ENCODE measurements at regions not wholly inside any gene's neighbourhood (a gene's known extent, or its start where the extent isn't known, plus 50 kb on each side); places are given as distances from the start of the nearest gene placed in this dataset.

GRCh38 chr12:31906557-31907301 is 52.5 kb upstream of the RESF1 start:
- TF ChIP-seq EZH2 (IDR thresholded peaks at IDR 0.05; ENCODE audit: borderline replicate concordance, insufficient read depth, low read depth, low read length, poor library complexity, severe bottlenecking) (no peak), CTCF (IDR thresholded peaks at IDR 0.05) (no peak)

Measured in B cell (primary cell).